KMS-11 (cell line): ENCODE measurements at regions not wholly inside any gene's neighbourhood (a gene's known extent, or its start where the extent isn't known, plus 50 kb on each side); places are given as distances from the start of the nearest gene placed in this dataset.
A peak's percentile ranks its signal among the peaks of the same experiment; 100 is the strongest.

Experiments
- H2AFZ ChIP-seq: fragments of 200-600 bp; sonication (generic); 2 replicates; pipeline ENCODE4 v1.6.1; 2016; ENCODE audit warnings: antibody characterized with exemption, mixed run types, low read depth
- H3K27ac ChIP-seq: fragments of 200-600 bp; sonication (generic); 2 replicates; pipeline ENCODE4 v1.6.1; 2016; ENCODE audit warnings: mild to moderate bottlenecking, mixed run types
- H3K27me3 ChIP-seq: fragments of 200-600 bp; sonication (generic); 2 replicates; pipeline ENCODE4 v1.6.1; 2017; ENCODE audit warnings: mild to moderate bottlenecking, low read depth, mixed run types, moderate library complexity; ENCODE audit not compliant: insufficient read depth
- H3K36me3 ChIP-seq: fragments of 200-600 bp; sonication (generic); 2 replicates; pipeline ENCODE4 v1.6.1; 2017; ENCODE audit warnings: mild to moderate bottlenecking, mixed run types; ENCODE audit not compliant: insufficient read depth
- H3K4me1 ChIP-seq: fragments of 200-600 bp; sonication (generic); 2 replicates; pipeline ENCODE4 v1.6.1; 2016; ENCODE audit warnings: mild to moderate bottlenecking, low read depth, mixed run types; ENCODE audit not compliant: poor library complexity, severe bottlenecking
- H3K4me2 ChIP-seq: fragments of 200-600 bp; sonication (generic); 2 replicates; pipeline ENCODE4 v1.7.0; 2016; ENCODE audit warnings: mild to moderate bottlenecking, mixed run types
- H3K4me3 ChIP-seq: fragments of 200-600 bp; sonication (generic); IDR thresholded peaks from 2 replicates; pipeline ENCODE4 v1.6.1; 2017; ENCODE audit warnings: low read depth, low read length, mixed read lengths; ENCODE audit not compliant: insufficient read depth
- H3K79me2 ChIP-seq: fragments of 200-600 bp; sonication (generic); 2 replicates; pipeline ENCODE4 v1.6.1; 2016; ENCODE audit warnings: low read depth, mixed run types; ENCODE audit not compliant: insufficient read depth
- H3K9ac ChIP-seq: fragments of 200-600 bp; sonication (generic); 2 replicates; pipeline ENCODE4 v1.6.1; 2016; ENCODE audit warnings: mild to moderate bottlenecking, mixed run types
- H4K20me1 ChIP-seq: fragments of 200-600 bp; sonication (generic); 2 replicates; pipeline ENCODE4 v1.6.1; 2016; ENCODE audit warnings: mild to moderate bottlenecking, mixed run types; ENCODE audit not compliant: insufficient read depth
- CTCF ChIP-seq: fragments of 200-600 bp; sonication (generic); conservative IDR thresholded peaks from 2 replicates; pipeline ENCODE4 v1.6.1; 2017; ENCODE audit warnings: low read depth, mild to moderate bottlenecking, antibody characterized with exemption, low read length, moderate library complexity, mixed read lengths

DNA sequence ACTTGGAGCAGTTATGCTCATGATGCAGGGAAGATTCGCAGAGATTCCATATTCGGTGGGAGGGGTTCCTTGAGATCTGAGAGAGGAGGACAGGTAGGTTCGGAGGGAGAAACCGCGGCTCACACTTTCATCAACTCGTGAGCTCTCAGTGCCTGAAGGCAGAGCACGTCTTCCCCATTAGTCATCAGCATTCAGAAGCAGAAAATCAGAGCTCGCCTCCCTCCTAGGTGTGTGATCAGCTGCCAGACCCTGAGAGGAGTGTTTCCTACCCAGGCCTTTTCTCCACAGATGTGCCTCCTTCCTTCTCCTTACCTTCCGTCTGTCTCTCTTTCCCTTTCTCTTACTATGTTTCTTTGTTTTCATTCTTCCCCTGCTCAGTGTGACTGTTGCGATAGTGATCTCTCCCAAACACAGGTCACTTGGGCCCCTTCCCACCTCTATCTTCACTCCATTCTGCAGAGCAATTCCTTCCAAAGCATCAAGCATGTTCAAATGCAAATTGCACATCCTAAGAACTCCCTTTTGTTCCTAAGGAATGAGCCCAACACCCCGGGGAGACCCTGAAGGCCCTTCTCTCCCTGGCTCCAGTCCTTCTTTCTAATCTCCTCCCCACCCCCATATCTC lies 389.5 kb downstream of the UQCRFS1 start:
- no peak overlapping the region for H3K27ac ChIP-seq
- H2AFZ ChIP-seq, result no peak overlapping the region
- no peaks in the 10 kb centered on the region for H3K27me3 ChIP-seq
- no peaks in the 10 kb centered on the region for H4K20me1 ChIP-seq
- no peaks in the 10 kb centered on the region for H3K79me2 ChIP-seq
- no peaks in the 10 kb centered on the region for H3K4me1 ChIP-seq
- H3K9ac ChIP-seq, result no peak overlapping the region
- H3K4me2 ChIP-seq, result no peak overlapping the region
- TF ChIP-seq CTCF, result no peak
- H3K36me3 ChIP-seq, result no peaks in the 10 kb centered on the region
- H3K4me3 ChIP-seq, result no peak overlapping the region

GRCh38 chr19:28820289-28820688 lies 392.7 kb downstream of the UQCRFS1 start:
- Histone ChIP-seq H3K27me3 (no peaks in the 10 kb centered on the region), H3K4me3 (no peak overlapping the region), H3K9ac (no peak overlapping the region), H3K79me2 (no peaks in the 10 kb centered on the region), H3K36me3 (no peaks in the 10 kb centered on the region), H3K4me1 (no peaks in the 10 kb centered on the region), H4K20me1 (no peaks in the 10 kb centered on the region), H3K27ac (no peak overlapping the region), H2AFZ (no peak overlapping the region), H3K4me2 (no peak overlapping the region)
- no peak for TF ChIP-seq CTCF

DNA sequence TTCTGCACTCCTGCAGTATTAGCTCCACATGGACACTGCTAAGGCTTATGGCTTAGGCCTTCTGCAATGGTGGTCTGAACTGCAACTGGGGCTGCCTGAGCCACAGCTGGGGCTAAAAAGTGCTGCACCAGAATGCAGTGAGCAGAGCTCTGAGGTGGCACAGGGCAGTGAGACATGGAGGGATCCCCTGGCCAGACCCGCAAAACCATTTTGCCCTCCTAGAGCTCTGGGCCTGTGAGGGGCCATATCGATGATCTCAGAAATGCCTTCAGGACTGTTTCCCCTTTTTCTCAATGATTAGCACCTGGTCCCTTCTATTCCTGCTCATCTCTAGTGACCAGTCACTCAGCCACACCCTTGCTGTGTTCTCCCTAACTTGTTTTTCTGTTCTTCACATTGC lies 397.7 kb downstream of the UQCRFS1 start:
- Histone ChIP-seq H4K20me1 (no peaks in the 10 kb centered on the region), H3K36me3 (no peaks in the 10 kb centered on the region), H2AFZ (no peak overlapping the region), H3K9ac (no peak overlapping the region), H3K4me1 (no peaks in the 10 kb centered on the region), H3K4me3 (no peak overlapping the region), H3K27ac (no peak overlapping the region), H3K4me2 (no peak overlapping the region), H3K27me3 (no peaks in the 10 kb centered on the region), H3K79me2 (no peaks in the 10 kb centered on the region)
- TF ChIP-seq CTCF, result no peak

GRCh38 chr19:28794301-28794700 lies 418.6 kb downstream of the UQCRFS1 start:
- H3K36me3 ChIP-seq, result no peaks in the 10 kb centered on the region
- H4K20me1 ChIP-seq, result no peaks in the 10 kb centered on the region
- no peaks in the 10 kb centered on the region for H3K79me2 ChIP-seq

More at GRCh38 chr19:28794301-28794700, 418.6 kb downstream of the UQCRFS1 start:
- Histone ChIP-seq H3K4me1 (peaks cover 8% of the 10 kb centered on the region), H3K4me3 (no peak overlapping the region), H3K9ac (peak overlapping the region; percentile 22; the same call in 1 of the 2 replicates), H3K27ac (peak overlapping the region; percentile 12; the same call in 1 of the 2 replicates), H3K27me3 (no peaks in the 10 kb centered on the region), H3K4me2 (peak overlapping the region; percentile 67), H2AFZ (peak overlapping the region; percentile 80)
- no peak for TF ChIP-seq CTCF
